Gastrocnemius medialis (tissue), 4 donors: ENCODE measurements at regions not wholly inside any gene's neighbourhood (a gene's known extent, or its start where the extent isn't known, plus 50 kb on each side); places are given as distances from the start of the nearest gene placed in this dataset.

Experiments used
- POLR2A ChIP-seq, 2 donors: fragments of 450-650 bp; IDR thresholded peaks; one replicate each; pipeline ENCODE4 v1.6.1; 2017; ENCODE audit warnings: antibody characterized with exemption in 2 of 2, mild to moderate bottlenecking in 2 of 2, moderate library complexity in 2 of 2
- TF ChIP-seq, protein P1 (sequence below), 5 experiments: fragments of 450-650 bp in 3 of 5; fragments of 200-600 bp in 2 of 5; sonication (generic) in 2 of 5; IDR thresholded peaks in 4 of 5; conservative IDR thresholded peaks in 1 of 5; 1 replicate in 4 of 5; 2 replicates in 1 of 5; pipeline ENCODE4 v1.5.1; 2016 to 2019; ENCODE audit warnings: antibody characterized with exemption in 5 of 5, mild to moderate bottlenecking in 3 of 5, moderate library complexity in 3 of 5

DNA sequence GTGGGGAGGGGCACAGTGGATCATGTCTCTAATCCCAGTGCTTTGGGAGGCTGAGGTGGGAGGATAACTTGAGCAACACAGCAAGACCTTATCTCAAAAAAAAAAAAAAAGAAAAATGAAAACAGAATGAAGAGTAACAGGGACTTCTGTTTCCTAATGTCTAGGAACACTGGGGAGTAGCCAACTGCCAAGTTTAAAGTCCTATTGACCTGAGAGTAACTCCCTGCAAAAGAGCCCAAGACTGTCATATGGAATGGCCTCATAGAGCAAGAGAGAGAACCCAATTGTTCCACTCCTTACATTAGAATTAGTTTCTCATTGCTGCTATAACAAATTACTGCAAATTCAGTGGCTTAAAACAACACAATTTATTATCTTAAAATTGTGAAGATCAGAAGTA lies 881.4 kb upstream of the ROBO1 start:
- TF ChIP-seq, protein P1, sequence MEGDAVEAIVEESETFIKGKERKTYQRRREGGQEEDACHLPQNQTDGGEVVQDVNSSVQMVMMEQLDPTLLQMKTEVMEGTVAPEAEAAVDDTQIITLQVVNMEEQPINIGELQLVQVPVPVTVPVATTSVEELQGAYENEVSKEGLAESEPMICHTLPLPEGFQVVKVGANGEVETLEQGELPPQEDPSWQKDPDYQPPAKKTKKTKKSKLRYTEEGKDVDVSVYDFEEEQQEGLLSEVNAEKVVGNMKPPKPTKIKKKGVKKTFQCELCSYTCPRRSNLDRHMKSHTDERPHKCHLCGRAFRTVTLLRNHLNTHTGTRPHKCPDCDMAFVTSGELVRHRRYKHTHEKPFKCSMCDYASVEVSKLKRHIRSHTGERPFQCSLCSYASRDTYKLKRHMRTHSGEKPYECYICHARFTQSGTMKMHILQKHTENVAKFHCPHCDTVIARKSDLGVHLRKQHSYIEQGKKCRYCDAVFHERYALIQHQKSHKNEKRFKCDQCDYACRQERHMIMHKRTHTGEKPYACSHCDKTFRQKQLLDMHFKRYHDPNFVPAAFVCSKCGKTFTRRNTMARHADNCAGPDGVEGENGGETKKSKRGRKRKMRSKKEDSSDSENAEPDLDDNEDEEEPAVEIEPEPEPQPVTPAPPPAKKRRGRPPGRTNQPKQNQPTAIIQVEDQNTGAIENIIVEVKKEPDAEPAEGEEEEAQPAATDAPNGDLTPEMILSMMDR (IDR thresholded peaks at IDR 0.05 in 4 of 5, conservative IDR thresholded peaks at IDR 0.05 in 1 of 5) = no peak
- TF ChIP-seq POLR2A (IDR thresholded peaks at IDR 0.05) = no peak
